Activated T-cell treated with anti-CD3 and anti-CD28 coated beads for 24 hours (primary cell): ENCODE measurements at regions not wholly inside any gene's neighbourhood (a gene's known extent, or its start where the extent isn't known, plus 50 kb on each side); places are given as distances from the start of the nearest gene placed in this dataset.

Experiments used
- DNase-seq: peaks from one replicate; pipeline ENCODE4 v3.0.0-alpha.2; 2020; ENCODE audit warnings: low read depth

GRCh38 chr9:13896922-13897835 is 416.8 kb downstream of the NFIB start:
- no peak for DNase-seq

- no peak for DNase-seq
These were observed 417.9 kb downstream of the NFIB start for GRCh38 chr9:13896047-13896446.

GRCh38 chr9:13885258-13885657 is 428.7 kb downstream of the NFIB start:
- no peak for DNase-seq

- no peak for DNase-seq
These were observed 434.0 kb downstream of the NFIB start for GRCh38 chr9:13879981-13880380.

DNA sequence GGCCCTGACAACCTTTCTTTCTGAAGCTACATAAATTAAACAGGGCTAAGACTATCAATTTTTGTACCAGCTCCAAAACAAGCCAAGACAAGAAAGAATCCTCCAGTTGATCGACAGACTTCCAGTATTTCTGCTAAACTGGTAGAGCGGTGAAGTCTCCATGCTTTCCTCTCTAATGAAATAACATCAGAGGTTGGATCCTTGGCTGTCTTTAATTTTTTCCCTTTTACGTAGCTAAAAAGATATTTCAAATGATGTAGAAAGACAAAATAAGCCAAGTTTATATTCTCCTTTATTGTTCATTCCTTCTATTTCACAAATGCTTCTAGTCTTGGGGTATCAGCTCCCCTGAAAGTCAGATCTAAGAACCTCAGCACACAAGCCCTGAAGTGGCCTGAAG is 434.9 kb downstream of the NFIB start:
- no peak for DNase-seq

DNA sequence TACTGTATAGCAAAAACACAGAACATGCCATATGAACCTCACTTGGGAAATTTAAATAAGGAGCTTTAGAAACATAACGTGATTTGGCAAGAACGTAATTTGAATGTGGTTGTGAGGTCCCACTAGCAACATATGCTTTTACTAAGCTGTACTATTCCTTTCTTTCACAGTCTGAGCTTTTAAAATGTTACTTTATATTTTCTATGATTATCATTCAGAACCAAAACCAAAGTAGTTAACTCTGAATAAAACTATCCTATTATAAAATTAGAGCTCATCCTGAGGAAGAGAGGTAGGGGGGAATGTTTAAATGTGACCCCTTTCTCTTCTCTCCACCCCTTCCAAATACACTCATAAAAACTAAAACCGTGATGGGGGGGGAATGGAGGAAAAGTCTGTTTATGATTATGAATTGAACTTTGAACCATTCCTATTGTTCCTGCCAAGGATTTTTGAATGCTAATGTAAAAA is 435.7 kb downstream of the NFIB start:
- DNase-seq = no peak

DNA sequence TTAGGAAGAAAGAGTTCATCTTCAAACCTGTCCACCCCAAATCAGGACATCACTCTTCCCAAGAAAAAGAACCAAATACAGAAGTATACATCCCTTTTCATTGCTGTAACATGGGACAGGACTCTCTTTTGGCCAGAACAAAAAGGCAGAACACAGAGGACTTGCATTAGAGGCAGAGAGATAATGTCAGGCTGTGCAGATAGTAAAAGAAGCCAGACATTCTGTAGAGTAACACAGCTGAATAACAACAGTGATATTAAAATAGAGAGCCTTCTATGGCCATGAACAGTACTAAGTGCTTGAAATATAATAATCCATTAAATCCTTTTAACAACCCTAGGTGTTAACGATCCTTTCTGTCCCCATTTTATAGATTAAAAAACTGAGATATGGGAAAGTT is 437.2 kb downstream of the NFIB start:
- no peak for DNase-seq

DNA sequence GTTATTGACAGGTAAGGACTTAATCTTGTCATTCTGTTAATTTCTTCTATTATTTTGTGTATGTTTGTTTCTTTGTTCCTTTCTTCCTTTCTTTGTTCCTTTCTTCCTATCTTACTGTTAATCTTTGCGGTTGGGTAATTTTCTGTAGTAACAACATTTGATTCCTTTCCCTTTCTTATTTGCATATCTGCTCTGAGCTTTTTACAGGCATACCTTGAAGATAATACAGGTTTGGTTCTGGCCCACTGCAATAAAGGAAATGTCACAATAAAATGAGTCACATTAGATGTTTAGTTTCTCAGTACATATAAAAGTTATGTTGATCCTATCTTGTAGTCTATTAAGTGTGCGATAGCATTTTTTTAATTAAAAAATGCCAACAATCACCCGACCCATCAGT is 440.7 kb downstream of the NFIB start:
- no peak for DNase-seq

GRCh38 chr9:13868336-13868735 is 445.6 kb downstream of the NFIB start:
- DNase-seq = no peak

DNA sequence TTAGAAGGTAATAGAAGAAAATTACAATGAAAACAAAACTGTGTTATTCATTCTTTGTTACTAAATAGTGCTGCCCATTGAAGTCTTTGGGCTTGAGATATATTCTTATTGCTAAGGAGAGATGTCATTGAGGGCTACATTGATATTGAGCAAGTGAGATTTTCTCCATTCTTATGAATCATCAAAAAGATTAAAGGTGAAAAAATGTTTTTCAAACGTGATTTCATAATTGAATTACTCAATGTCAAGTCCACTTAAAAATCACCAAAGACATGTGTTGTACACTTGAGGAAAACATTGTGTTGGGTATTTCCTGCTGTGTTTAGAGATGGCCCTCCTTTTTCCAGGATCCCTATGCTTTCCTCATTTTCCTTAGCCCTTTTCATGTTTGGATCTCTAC is 448.1 kb downstream of the NFIB start:
- DNase-seq = no peak

GRCh38 chr9:13863112-13863511 is 450.8 kb downstream of the NFIB start:
- no peak for DNase-seq

DNA sequence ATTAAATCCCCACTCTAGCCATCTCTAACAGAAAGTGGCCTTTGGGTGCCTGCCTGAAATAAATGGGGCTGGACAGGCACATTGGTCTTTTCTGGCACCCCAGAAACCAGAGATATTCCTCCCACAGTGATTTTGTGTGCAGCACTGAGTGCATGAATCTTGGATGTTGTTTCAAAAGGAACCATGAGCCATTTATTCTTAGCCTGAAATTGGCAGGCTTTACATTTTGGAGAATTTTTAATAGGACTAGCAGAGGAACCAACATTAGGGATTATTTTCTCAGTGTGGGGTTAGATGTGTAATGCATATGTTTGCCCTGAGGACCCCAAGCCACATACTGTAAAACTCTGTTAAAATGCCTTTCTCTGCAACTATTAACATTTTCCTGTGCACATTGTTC is 451.3 kb downstream of the NFIB start:
- DNase-seq = no peak

- DNase-seq = no peak
These were observed 452.8 kb downstream of the NFIB start for GRCh38 chr9:13860946-13861640.

GRCh38 chr9:13860019-13860418 is 453.9 kb downstream of the NFIB start:
- DNase-seq = no peak

GRCh38 chr9:13857521-13857920 is 456.4 kb downstream of the NFIB start:
- DNase-seq = no peak

DNA sequence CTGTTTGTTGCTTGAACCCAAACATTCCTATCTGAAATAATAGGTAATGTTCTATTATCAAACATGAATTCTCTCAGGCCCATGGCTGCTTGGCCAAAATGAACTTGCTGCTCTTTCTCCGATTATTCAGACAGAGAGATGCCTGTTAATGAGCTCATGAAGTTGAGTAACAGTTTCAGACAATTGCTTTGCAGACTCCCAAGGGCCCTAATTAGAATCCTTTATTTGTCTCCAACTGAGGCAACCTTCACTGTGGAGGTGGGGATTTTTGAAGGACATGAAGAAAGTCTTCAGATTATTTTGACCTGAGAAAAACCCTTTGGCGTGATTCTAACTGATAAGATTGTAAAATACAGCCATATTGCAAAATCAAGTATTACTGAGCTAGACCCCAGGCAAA is 466.7 kb downstream of the NFIB start:
- no peak for DNase-seq

- no peak for DNase-seq
These were observed 468.5 kb downstream of the NFIB start for GRCh38 chr9:13845460-13845859.

GRCh38 chr9:13841746-13842462 is 472.0 kb downstream of the NFIB start:
- no peak for DNase-seq

DNA sequence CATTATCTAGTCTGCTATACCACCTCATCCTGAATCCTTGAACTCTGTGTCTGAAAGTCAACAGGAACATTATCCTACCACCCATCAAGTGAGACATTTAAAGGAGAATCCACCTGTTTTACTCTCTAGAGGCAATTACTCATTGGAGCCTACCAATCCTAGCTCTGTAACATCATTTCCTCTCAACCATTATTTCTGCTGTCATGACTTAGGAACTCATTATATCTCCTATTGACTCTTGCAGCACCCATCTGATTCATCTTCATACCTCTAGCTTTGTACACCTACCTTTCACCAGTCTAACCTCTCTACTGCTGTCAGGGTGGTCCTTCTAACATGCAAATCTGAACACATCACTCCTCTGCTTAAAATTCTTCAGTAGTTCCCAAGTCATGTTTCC is 481.5 kb downstream of the NFIB start:
- DNase-seq = no peak

- DNase-seq = no peak
These were observed 490.9 kb downstream of the NFIB start for GRCh38 chr9:13823026-13823425.

DNA sequence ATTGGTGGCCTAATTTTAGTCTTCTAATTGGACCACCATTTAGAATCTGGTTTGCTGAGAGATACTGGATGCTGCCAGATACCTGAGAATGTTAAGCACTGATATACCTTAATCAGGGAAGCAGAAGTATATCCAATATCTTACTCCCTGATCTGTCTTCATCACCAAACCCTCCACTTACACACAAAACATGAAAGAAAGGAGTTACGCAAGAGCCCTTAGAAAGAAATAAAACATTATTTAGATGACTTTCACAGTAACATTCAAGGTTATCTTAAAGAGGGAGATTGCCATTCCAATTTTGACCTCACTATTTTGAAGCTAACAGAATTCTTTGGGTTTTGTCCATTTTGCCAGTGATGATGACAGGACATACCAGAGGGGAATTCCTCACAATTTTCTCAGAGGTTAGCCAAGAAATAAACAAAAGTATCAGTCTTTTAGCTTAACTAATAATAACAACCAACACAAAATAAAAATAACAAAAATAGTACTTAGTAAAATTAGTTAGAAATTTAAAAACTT is 496.1 kb downstream of the NFIB start:
- DNase-seq = no peak

DNA sequence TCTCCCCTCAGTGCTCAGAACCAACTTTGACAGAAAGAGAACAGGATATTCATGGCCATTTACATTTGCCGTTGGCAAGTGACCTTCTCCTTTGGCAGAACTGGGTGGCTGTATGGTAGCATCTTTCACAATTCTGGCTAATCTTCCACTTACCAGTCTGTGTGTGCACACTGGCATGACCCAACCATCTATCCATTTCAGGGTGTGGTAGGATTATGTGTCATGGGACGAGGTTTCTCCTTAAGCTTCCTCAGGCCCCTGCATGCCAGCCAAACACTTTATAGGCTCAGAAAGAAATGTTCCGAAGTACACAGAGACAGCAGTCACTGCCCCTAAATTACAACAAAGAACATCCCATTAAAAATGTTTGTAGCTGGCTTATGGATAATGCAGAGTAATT is 497.1 kb downstream of the NFIB start:
- no peak for DNase-seq
